GM12875 (cell line): ENCODE measurements at regions not wholly inside any gene's neighbourhood (a gene's known extent, or its start where the extent isn't known, plus 50 kb on each side); places are given as distances from the start of the nearest gene placed in this dataset.

ENCODE experiments used
- H3K4me3 ChIP-seq: one replicate; pipeline ENCODE4 v1.5.1; 2011; ENCODE audit warnings: low read depth, low read length, control low read depth
- TF ChIP-seq, protein P1 (sequence below): IDR thresholded peaks from 2 replicates; pipeline ENCODE4 v1.5.1; 2011; ENCODE audit warnings: low read depth, mild to moderate bottlenecking, control low read depth, inconsistent platforms, low read length, moderate library complexity, borderline replicate concordance; ENCODE audit not compliant: insufficient read depth

DNA sequence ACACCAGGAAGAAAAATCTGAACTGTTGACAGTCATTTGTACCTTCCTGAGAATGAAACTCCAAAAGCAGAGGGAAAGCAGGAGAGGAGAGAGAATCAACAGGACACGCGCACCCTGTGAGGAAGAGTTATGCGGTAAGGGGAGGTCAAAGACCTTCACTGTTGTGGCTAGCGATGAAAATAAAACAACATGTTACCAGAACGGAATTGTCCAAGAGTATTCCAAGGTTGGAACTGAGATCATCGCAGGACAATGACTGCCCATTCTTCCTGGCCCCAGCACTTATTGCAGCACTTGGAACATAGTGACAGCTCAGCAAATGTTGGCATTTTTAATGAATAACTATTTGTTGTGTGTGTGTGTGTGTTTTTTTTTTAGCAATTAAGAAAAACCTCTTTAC, 176.0 kb upstream of the TSC22D1 start:
- TF ChIP-seq, protein P1, sequence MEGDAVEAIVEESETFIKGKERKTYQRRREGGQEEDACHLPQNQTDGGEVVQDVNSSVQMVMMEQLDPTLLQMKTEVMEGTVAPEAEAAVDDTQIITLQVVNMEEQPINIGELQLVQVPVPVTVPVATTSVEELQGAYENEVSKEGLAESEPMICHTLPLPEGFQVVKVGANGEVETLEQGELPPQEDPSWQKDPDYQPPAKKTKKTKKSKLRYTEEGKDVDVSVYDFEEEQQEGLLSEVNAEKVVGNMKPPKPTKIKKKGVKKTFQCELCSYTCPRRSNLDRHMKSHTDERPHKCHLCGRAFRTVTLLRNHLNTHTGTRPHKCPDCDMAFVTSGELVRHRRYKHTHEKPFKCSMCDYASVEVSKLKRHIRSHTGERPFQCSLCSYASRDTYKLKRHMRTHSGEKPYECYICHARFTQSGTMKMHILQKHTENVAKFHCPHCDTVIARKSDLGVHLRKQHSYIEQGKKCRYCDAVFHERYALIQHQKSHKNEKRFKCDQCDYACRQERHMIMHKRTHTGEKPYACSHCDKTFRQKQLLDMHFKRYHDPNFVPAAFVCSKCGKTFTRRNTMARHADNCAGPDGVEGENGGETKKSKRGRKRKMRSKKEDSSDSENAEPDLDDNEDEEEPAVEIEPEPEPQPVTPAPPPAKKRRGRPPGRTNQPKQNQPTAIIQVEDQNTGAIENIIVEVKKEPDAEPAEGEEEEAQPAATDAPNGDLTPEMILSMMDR, result no peak
- no peak overlapping the region for H3K4me3 ChIP-seq

DNA sequence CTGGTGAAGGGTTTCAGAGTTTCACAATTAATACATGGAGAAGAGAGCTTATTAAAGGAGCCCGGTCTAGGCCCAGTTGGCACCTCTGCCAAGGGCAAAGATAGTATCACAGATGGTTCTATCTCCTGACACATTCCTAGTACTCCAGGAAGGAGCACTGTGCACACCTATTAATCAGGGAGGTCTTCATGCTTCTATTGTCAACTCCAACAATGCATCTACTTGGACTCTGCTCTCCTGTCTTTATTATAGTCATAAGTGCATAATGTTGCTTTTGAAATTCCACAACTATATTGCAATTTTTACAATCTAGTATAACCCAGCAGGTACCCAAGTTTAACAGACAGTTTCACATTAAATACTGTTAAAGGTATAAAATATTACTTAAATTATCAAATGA, 174.5 kb upstream of the TSC22D1 start:
- H3K4me3 ChIP-seq, result no peak overlapping the region
- TF ChIP-seq, protein P1, result no peak

DNA sequence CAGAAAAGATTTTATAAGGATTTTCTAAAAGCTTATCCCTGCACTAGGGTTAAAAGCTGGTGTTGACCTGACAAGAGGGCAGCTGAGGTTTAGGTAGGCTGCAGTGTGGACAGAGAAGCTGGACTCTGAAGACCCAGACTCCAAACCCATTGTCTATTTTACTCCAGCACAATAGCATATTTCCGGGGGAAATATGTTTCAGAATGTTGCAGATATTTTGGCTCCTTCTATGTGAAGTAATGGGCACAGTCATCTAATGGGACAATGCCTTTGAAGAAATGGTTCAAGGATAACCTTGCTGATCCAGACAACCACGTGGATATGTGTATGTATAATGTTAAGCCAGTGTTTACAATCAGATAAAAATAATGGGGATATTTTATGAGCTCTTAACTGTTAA, 173.8 kb upstream of the TSC22D1 start:
- TF ChIP-seq, protein P1, result no peak
- no peak overlapping the region for H3K4me3 ChIP-seq

DNA sequence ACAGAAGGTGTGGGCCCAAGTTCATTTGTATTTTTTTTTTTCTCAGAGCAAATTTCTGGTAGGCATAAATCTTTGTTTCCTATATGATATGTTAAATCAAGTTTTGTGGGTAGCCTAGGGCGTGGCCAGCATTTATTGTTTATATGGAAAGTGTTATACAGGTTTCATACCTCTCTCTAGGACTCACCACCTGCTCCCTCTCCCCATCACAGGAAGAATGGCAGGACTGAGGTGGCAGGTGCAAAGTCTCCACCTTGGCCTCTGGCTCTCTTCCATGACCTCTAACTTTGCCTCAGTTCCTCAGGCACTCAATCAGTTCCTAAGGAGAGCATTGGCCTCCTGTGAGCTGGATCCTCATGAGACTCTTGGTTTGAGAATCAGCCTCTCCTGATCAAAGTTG, 172.3 kb upstream of the TSC22D1 start:
- TF ChIP-seq, protein P1, result no peak

DNA sequence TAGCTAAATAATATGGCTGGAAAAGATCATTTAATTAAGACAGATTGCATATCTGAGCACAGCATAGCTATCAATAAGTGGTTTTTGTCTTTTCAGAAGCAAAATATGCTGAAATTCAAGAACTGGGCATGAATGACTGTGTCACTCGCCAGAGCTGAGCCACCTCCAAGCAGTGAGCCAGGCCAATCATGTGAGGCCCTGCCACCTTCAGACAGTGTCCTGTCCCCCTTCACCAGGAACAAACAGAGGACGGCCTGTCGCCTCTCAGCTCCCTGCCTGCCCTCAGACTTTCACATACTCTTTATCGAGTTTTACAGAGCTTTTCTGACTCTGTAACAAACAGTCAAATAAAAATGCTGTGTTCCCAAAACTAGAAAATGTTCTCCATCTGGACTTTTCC, 171.0 kb upstream of the TSC22D1 start:
- TF ChIP-seq, protein P1, result no peak
- H3K4me3 ChIP-seq, result no peak overlapping the region

More for the DNA sequence above, 172.3 kb upstream of the TSC22D1 start:
- no peak overlapping the region for H3K4me3 ChIP-seq

DNA sequence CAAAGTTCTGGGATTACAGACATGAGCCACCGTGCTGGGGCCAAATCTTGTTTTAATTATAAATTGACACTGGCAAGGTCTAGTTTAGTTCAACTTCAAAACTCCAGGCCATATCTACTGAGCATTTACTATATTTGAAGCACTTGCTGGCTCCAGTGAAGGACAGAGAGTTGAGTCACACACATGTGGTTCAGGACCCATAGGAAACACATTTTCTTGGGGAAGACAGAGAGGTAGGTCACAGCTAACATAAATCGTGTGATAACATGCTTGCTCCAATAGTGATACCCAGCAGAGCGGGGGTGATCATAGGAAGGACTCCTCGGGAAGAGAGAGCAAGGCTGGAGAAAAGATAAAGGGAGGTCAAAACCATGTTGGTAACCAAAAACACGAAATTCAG, 170.6 kb upstream of the TSC22D1 start:
- no peak overlapping the region for H3K4me3 ChIP-seq
- TF ChIP-seq, protein P1, result no peak

DNA sequence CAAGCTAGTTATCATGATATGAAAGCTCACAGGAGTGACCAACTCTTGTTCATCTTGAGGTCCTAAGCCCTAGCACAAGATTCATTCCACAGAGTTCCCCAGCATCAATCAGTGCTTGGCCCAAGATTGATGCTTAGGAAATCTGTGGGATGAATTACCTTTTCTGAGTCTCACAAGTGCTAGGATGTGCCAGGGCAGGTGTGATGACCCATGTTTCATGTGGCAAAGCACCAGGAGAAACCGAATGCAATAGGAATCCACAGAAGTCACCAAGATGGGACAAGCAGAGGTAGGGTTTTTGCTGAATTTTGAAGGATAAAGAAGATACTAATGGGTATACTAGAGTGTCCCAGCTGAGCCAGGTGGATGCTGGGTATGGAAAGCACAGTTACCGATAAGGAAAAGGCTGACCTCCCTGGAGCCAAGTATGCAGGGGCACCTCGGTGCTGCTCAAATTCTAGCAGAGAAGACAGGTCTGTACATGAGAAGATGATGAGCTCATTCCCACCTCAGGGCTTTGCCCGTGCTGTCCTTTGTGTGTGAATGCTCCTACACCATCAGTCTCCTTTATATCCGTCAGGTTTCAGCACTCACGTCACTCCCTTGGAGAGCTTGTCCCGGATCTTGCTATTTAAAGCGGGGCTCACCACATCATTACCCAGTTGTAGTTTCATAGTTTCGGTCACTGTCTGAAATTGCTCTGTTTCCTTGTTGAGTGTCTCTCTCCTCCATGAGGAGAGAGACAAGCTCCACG, 168.9 kb upstream of the TSC22D1 start:
- TF ChIP-seq, protein P1, result no peak
- H3K4me3 ChIP-seq, result no peak overlapping the region
